Activated CD8-positive, alpha-beta memory T cell treated with anti-CD3 and anti-CD28 coated beads, Interleukin-2, amount 50 U/mL, for 48 hours (primary cell): ENCODE measurements at regions not wholly inside any gene's neighbourhood (a gene's known extent, or its start where the extent isn't known, plus 50 kb on each side); places are given as distances from the start of the nearest gene placed in this dataset.

Experiments
- DNase-seq: peaks from one replicate; pipeline ENCODE4 v3.0.0-alpha.2; 2020

GRCh38 chr4:184879271-184879670 lies 53.5 kb upstream of the ACSL1 start:
- no peak for DNase-seq

- DNase-seq = no peak
These were observed 56.5 kb upstream of the ACSL1 start for GRCh38 chr4:184882276-184882675.

- DNase-seq = no peak
These were observed 57.3 kb upstream of the ACSL1 start for GRCh38 chr4:184883024-184883423.

GRCh38 chr4:184884883-184885282 lies 59.1 kb upstream of the ACSL1 start:
- DNase-seq = no peak

- no peak for DNase-seq
These were observed 59.8 kb upstream of the ACSL1 start for GRCh38 chr4:184885602-184886001.

GRCh38 chr4:184887333-184887732 lies 61.6 kb upstream of the ACSL1 start:
- DNase-seq = no peak

GRCh38 chr4:184887947-184888346 lies 62.2 kb upstream of the ACSL1 start:
- DNase-seq = no peak

- DNase-seq = no peak
These were observed 64.0 kb upstream of the ACSL1 start for GRCh38 chr4:184889666-184890335.

- DNase-seq = no peak
These were observed 64.7 kb upstream of the ACSL1 start for GRCh38 chr4:184890499-184890898.

GRCh38 chr4:184891816-184892397 lies 66.1 kb upstream of the ACSL1 start:
- no peak for DNase-seq

- no peak for DNase-seq
These were observed 67.2 kb upstream of the ACSL1 start for GRCh38 chr4:184892999-184893398.

- no peak for DNase-seq
These were observed 68.2 kb upstream of the ACSL1 start for GRCh38 chr4:184893801-184894571.

- no peak for DNase-seq
These were observed 69.4 kb upstream of the ACSL1 start for GRCh38 chr4:184895012-184895695.

- no peak for DNase-seq
These were observed 71.3 kb upstream of the ACSL1 start for GRCh38 chr4:184896868-184897715.

- DNase-seq = no peak
These were observed 72.1 kb upstream of the ACSL1 start for GRCh38 chr4:184897895-184898294.

GRCh38 chr4:184898793-184899192 lies 73.0 kb upstream of the ACSL1 start:
- no peak for DNase-seq

GRCh38 chr4:184899261-184900134 lies 73.7 kb upstream of the ACSL1 start:
- DNase-seq = no peak

GRCh38 chr4:184900184-184900583 lies 74.4 kb upstream of the ACSL1 start:
- DNase-seq = no peak

- no peak for DNase-seq
These were observed 76.8 kb upstream of the ACSL1 start for GRCh38 chr4:184902550-184902949.

- DNase-seq = no peak
These were observed 80.8 kb upstream of the ACSL1 start for GRCh38 chr4:184906480-184907097.

GRCh38 chr4:184907216-184907615 lies 81.4 kb upstream of the ACSL1 start:
- DNase-seq = no peak
